ENCODE measurements at regions not wholly inside any gene's neighbourhood (a gene's known extent, or its start where the extent isn't known, plus 50 kb on each side); places are given as distances from the start of the nearest gene placed in this dataset.

- TF ChIP-seq GATA3 (IDR thresholded peaks at IDR 0.05; ENCODE audit: low read depth, low read length) (no peak), GATA2 (IDR thresholded peaks at IDR 0.05; ENCODE audit: low read depth, low read length) (no peak)
Observed at GRCh38 chr13:80039000-80039399, 301.9 kb downstream of the SPRY2 start.
